Stomach (tissue), 4 donors: ENCODE measurements at regions not wholly inside any gene's neighbourhood (a gene's known extent, or its start where the extent isn't known, plus 50 kb on each side); places are given as distances from the start of the nearest gene placed in this dataset.

ENCODE experiments used
- CTCF ChIP-seq, 7 experiments: fragments of 450-650 bp in 4 of 7; fragments of 200-600 bp in 3 of 7; sonication (generic) in 3 of 7; IDR thresholded peaks; one replicate each; pipeline ENCODE4 v1.5.1; 2016 to 2019; ENCODE audit warnings: antibody characterized with exemption in 7 of 7, control low read depth in 2 of 7, mild to moderate bottlenecking in 1 of 7
- POLR2A ChIP-seq, 4 donors: fragments of 450-650 bp; IDR thresholded peaks; one replicate each; pipeline ENCODE4 v1.6.1; 2016; ENCODE audit warnings: antibody characterized with exemption in 4 of 4, control low read depth in 2 of 4, mild to moderate bottlenecking in 1 of 4, moderate library complexity in 1 of 4

- no peak for TF ChIP-seq POLR2A (IDR thresholded peaks at IDR 0.05)
- TF ChIP-seq CTCF (IDR thresholded peaks at IDR 0.05), result no peak
Observed at GRCh38 chr12:28936221-28936620, 212.9 kb upstream of the FAR2 start.
